ENCODE measurements at regions not wholly inside any gene's neighbourhood (a gene's known extent, or its start where the extent isn't known, plus 50 kb on each side); places are given as distances from the start of the nearest gene placed in this dataset.

GRCh38 chrX:101999644-102000539, 68.1 kb upstream of the ZMAT1 start:
- Histone ChIP-seq H3F3A (replicated peaks; ENCODE audit: insufficient read depth) (no peaks in the 10 kb centered on the region), H3K36me3 (replicated peaks in 1 of 2; ENCODE audit: control insufficient read depth in 1 of 2, insufficient read depth in 2 of 2, low read length in 1 of 2) (peaks cover 0 to 2% of the 10 kb centered on the region in 2 experiments), H2AFZ (ENCODE audit: low read depth) (no peak overlapping the region), H3K9ac (no peak overlapping the region), H3K4me1 (ENCODE audit: control insufficient read depth in 1 of 2, insufficient read depth in 2 of 2, low read depth in 1 of 2, low read length in 1 of 2) (no peaks in the 10 kb centered on the region), H3K79me2 (ENCODE audit: insufficient read depth) (no peaks in the 10 kb centered on the region), H3K4me3 (ENCODE audit: low read depth in 2 of 2, low read length in 1 of 2) (no peak overlapping the region), H3K9me2 (no peaks in the 10 kb centered on the region), H4K20me1 (ENCODE audit: insufficient read depth) (no peaks in the 10 kb centered on the region), H3K27ac (ENCODE audit: low read depth in 2 of 2, low read length in 1 of 2) (no peak overlapping the region), H3K4me2 (no peak overlapping the region), H3K27me3 (ENCODE audit: insufficient read depth) (no peaks in the 10 kb centered on the region; the same call in 1 of the 2 replicates), H3K9me3 (no peaks in the 10 kb centered on the region)
- DNase-seq: no peak
- POLR2A ChIA-PET: no interaction called here
- 0% methylated on average over 3 of the region's 7 CpGs for WGBS (ENCODE audit: low lambda C conversion rate)
- CTCF ChIA-PET: no interaction called here
- no peak for TF ChIP-seq RXRA (IDR thresholded peaks at IDR 0.05; ENCODE audit: borderline replicate concordance, low read depth)
- no peak for TF ChIP-seq USF1 (IDR thresholded peaks at IDR 0.05; ENCODE audit: borderline replicate concordance, low read depth)
- no peak for TF ChIP-seq FOXM1 (IDR thresholded peaks at IDR 0.05; ENCODE audit: low read depth)
- TF ChIP-seq CHD2 (IDR thresholded peaks at IDR 0.05; ENCODE audit: low read length, partially characterized antibody): no peak
- no peak for TF ChIP-seq REST (IDR thresholded peaks at IDR 0.05; ENCODE audit: low read depth, low read length)
- no peak for TF ChIP-seq GABPA (IDR thresholded peaks at IDR 0.05; ENCODE audit: low read depth)
- TF ChIP-seq TEAD4 (IDR thresholded peaks at IDR 0.05; ENCODE audit: borderline replicate concordance, insufficient read depth): no peak

GRCh38 chrX:101993335-101993734, 61.5 kb upstream of the ZMAT1 start:
- Histone ChIP-seq H3K79me2 (ENCODE audit: insufficient read depth) (no peaks in the 10 kb centered on the region), H3K4me2 (no peak overlapping the region), H3K9me2 (no peaks in the 10 kb centered on the region), H4K20me1 (ENCODE audit: insufficient read depth) (no peaks in the 10 kb centered on the region), H3K36me3 (replicated peaks in 1 of 2; ENCODE audit: control insufficient read depth in 1 of 2, insufficient read depth in 2 of 2, low read length in 1 of 2) (no peaks in the 10 kb centered on the region), H3K27me3 (ENCODE audit: insufficient read depth) (no peaks in the 10 kb centered on the region), H3K9me3 (no peaks in the 10 kb centered on the region), H3K4me1 (ENCODE audit: control insufficient read depth in 1 of 2, insufficient read depth in 2 of 2, low read depth in 1 of 2, low read length in 1 of 2) (no peaks in the 10 kb centered on the region), H3K27ac (ENCODE audit: low read depth in 2 of 2, low read length in 1 of 2) (no peak overlapping the region), H3F3A (replicated peaks; ENCODE audit: insufficient read depth) (no peaks in the 10 kb centered on the region), H3K4me3 (ENCODE audit: low read depth in 2 of 2, low read length in 1 of 2) (no peak overlapping the region), H3K9ac (no peak overlapping the region), H2AFZ (ENCODE audit: low read depth) (no peak overlapping the region)
- WGBS (ENCODE audit: low lambda C conversion rate): under 1% methylated on average over 2 of the region's 2 CpGs
- CTCF ChIA-PET: no interaction called here
- no peak for DNase-seq
- TF ChIP-seq FOXJ3 (CRISPR knock-in tag; IDR thresholded peaks at IDR 0.05) (no peak), FOSL2 (IDR thresholded peaks at IDR 0.05; ENCODE audit: borderline replicate concordance, low read depth) (no peak)
- POLR2A ChIA-PET: no interaction called here

Measured in SK-N-SH (cell line).